Non-pigmented ciliary epithelial cell (primary cell): ENCODE measurements at regions not wholly inside any gene's neighbourhood (a gene's known extent, or its start where the extent isn't known, plus 50 kb on each side); places are given as distances from the start of the nearest gene placed in this dataset.
A peak's percentile ranks its signal among the peaks of the same experiment; 100 is the strongest.
"Not testable (repeated sequence)": the region's sequence is repeated elsewhere in the genome, so short reads cannot be mapped to it uniquely, and the experiment has no call there.

Source experiments
- DNase-seq: peaks from one replicate; pipeline ENCODE4 v3.0.0-alpha.2; 2010; ENCODE audit warnings: low read depth

DNA sequence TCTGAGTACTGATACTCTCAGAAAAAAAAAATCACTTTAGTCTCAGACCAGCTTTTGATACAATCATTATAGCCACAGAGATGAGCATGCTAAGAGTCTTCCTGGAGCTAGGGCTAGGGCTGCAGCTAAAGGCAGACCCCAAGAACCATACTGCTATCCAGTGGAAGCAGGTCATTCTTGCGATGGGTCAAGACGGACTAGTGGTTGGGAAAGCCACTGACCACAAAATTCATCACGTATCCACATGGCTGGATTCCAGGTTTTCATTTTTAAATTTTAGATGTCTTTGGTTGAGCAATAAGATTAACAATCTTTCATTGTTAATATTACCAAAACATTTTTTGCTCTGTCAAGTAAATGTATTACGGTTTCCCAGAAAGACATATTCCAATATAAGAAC lies 598.1 kb downstream of the DNAH5 start:
- DNase-seq, result no peak

DNA sequence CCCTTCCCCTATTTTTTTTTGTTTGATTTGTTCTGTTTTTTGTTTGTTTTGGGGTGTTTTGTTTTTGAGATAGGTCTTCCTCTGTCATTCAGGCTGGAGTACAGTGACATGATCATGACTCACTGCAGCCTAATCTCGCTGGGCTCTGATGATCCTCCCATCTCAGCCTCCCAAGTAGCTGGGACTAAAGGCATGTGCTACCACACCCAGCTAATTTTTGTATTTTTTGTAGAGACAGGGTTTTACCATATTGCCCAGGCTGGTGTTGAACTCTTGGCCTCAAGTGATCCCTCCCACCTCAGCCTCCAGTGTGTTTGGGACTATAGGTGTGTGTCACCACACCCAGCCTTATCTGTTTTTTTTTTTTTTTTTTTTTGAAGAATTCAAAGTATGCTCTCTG lies 605.4 kb downstream of the DNAH5 start:
- DNase-seq, result no peak

DNA sequence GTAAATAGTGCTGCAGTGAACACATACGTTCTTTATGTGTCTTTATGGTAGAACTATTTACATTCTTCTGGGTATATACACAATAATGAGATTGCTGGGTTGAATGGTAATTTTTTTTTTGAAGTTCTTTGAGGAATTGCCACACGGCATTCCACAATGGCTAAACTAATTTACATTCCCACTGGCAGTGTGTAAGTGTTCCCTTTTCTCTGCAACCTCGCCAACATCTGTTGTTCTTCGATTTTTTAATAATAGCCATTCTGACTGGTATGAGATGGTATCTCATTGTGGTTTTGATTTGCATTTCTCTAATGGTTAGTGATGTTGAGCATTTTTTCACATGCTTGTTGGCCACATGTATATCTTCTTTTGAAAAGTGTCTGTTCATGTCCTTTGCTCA lies 609.5 kb downstream of the DNAH5 start:
- not testable (repeated sequence) for DNase-seq

- DNase-seq, result no peak
Observed at GRCh38 chr5:13331585-13331984, 612.9 kb downstream of the DNAH5 start.

DNA sequence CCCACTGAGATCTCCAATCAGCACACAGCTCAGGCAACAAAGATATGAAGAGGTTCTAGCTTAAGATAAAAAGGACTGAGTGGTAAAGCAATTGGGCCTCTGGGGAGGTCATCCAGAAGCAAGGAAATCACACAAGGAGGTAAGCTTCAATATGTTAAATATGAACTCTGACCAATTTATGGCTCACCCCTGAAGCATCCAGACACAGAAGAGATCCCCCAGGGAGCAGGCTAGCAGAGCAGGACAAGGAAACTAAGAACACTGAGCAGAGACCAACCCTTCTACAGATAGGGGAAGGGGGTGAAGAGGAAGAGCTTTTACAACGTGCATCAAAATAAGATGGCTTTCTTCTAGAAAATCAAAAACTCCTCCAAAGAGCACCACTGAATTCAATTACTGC lies 616.2 kb downstream of the DNAH5 start:
- no peak for DNase-seq

DNA sequence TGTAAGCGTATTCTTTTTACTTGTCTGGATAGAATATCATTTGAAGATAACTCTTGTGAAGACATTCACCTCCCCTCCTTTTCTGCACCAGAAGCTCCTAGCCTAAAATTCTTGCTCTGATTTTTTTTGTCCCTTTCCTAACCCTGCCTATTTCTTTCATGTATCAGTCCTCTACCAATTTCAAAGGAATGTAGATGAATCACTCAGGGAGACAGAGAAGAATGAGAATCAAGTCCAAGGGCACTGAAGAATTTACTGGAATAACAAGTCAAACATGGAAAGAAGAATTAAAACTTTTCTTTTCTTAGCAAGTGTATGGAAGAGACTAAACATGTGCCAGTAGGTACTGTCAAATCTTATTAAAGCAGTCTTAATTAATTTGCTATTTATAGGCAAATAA lies 618.7 kb downstream of the DNAH5 start:
- no peak for DNase-seq

DNA sequence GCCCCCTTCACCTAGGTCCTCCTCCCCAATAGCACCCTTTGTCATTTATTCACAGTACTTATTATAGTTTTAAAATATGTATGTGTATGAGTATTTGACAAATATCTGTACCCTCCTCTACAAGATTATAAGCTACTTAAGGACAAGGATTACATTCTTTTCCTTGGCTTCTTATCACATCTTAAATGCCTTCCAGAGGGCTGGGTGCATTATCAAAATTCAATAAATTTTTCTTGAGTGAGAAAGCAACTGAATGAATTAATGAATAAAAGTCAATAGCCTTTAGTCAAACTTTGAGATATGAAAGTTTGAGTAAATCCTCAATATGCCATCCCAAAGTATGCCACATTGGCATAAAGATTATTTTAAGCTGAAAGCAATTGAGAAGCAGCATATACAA lies 621.7 kb downstream of the DNAH5 start:
- no peak for DNase-seq

DNA sequence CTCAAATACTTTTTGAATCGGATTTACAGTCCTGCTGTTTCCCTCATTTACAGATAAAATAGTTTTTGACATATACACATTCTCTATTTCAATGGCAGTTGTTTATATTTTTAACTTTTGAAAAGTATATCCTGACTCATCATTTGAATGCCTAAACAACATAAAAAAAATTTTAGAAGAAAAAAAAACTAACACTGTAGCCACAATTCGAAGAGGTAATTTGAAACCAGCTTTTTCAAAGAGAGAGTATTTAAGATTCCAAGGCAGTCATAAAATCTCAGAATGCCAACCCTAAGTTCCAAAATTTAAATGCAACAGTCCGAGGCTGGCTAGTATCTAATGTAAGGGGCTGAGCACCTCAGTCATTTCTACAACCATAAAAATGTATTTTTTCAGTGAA lies 626.8 kb downstream of the DNAH5 start:
- no peak for DNase-seq

- DNase-seq, result no peak
Observed at GRCh38 chr5:13316176-13316575, 628.3 kb downstream of the DNAH5 start.

- DNase-seq, result no peak
Observed at GRCh38 chr5:13307480-13307879, 637.0 kb downstream of the DNAH5 start.

DNA sequence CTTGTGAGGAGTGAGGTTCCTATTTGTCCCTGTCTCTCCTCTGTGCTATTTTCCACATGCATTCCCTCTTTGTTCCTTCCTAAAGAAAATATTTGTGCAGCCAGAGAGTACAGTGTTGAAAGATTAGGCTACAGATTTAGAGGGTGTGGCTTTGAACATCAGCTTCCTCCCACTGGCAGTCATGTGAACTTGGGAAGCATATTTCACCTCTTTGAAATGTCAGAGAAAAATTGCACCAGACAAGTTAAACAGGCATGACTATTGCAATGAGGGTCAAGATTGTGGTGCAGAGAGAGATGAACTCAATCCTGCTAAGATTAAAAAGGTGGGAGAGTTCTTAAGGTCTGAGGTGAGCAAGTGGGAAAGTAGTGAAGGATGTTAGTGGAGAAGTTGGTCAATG lies 641.0 kb downstream of the DNAH5 start:
- no peak for DNase-seq

DNA sequence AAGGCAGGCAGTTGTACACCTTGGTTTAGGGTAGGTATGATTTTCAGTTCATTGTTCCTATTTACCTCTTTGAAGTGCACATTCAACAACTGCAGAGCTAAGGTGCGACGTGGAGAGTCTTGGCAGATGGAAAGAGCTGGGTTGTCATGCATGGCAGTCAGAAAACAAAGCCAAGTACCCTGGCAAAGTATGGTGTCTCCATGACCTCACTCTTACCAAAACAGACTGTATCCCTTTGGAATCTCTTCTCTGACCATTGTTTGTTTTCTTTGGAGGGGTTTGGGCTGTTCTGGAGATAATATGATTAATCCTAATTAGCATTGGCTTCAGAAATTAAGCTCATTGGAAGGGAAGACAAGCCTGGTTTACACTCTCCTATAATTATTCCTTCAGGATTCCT lies 665.7 kb downstream of the DNAH5 start:
- no peak for DNase-seq

- no peak for DNase-seq
Observed at GRCh38 chr5:13278148-13278547, 666.3 kb downstream of the DNAH5 start.

GRCh38 chr5:13276156-13276555 lies 668.3 kb downstream of the DNAH5 start:
- DNase-seq, result peak; percentile 55

- no peak for DNase-seq
Observed at GRCh38 chr5:13263701-13264100, 680.8 kb downstream of the DNAH5 start.

GRCh38 chr5:13253111-13253510 lies 691.4 kb downstream of the DNAH5 start:
- no peak for DNase-seq

DNA sequence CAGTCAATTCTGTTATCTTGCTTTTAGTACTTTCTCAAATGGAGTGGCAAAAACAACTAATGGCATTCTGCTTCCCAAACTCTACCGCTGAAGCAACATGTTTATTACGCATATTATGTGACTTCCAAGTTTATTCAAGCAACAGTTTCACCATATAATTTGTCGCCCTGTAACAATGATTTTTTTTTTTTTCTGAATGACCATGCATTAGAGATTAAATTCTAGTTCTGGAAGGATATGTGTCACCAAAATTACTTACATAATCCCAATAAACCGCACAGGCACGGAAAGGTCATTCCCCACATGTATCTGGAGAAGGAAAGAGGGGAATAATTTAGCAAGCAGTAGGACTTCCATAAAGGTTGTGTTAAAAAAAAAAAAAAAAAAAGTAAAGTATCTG lies 691.8 kb downstream of the DNAH5 start:
- DNase-seq, result no peak

- peak; percentile 47 for DNase-seq
Observed at GRCh38 chr5:13251623-13252376, 692.7 kb downstream of the DNAH5 start.

- no peak for DNase-seq
Observed at GRCh38 chr5:13250464-13251291, 693.8 kb downstream of the DNAH5 start.

DNA sequence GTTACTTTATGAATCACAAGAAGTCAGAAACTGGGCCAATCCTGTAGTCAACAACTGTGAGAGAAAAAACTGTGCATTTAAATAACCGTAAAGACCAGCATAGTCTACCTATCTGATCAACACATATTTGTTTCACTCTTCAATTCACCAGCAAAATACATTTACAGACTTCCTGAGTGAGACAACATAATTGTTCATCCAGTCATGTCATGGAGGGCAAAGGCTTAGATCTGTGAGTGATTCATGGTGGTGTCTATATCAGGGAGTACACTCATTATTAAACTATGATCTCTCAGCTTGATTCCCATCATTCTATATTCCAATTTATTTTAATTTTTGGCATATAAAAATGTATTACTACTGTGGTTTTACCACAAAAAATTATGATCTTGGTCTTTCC lies 694.6 kb downstream of the DNAH5 start:
- peak; percentile 59 for DNase-seq

GRCh38 chr5:13248253-13248652 lies 696.2 kb downstream of the DNAH5 start:
- DNase-seq, result peak; percentile 17

- no peak for DNase-seq
Observed at GRCh38 chr5:13246053-13246452, 698.4 kb downstream of the DNAH5 start.

DNA sequence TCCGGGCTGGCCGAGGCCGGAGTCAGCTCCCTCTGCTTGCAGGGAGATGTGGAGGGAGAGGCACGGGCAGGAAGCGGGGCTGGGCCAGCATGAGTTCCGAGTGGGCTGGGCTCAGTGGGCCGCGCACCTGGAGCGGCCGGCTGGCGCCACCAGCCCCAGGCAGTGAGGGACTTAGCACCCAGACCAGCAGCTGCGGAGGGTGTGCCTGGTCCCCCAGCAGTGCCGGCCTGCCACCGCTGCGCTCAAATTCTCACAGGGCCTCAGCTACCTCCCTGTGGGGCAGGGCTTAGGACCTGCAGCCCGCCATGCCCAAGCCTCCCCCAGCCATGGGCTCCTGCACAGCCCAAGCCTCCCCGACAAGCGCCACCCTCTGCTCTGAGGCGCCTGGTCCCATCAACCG lies 700.3 kb downstream of the DNAH5 start:
- DNase-seq, result no peak

GRCh38 chr5:13227513-13227912 lies 717.0 kb downstream of the DNAH5 start:
- no peak for DNase-seq
